Prostate gland (tissue), 2 donors: ENCODE measurements at regions not wholly inside any gene's neighbourhood (a gene's known extent, or its start where the extent isn't known, plus 50 kb on each side); places are given as distances from the start of the nearest gene placed in this dataset.

Experiments used
- DNase-seq: peaks from one replicate; pipeline ENCODE4 v3.0.0-alpha.2; 2019; ENCODE audit warnings: low spot score
- H3K27ac ChIP-seq, 2 donors: fragments of 200-600 bp; sonication (generic); 2 replicates each; pipeline ENCODE4 v1.5.1; 2017 to 2019
- H3K27me3 ChIP-seq: fragments of 200-600 bp; sonication (generic); replicated peaks from 2 replicates; pipeline ENCODE4 v1.5.1; 2019; ENCODE audit not compliant: insufficient read depth
- H3K36me3 ChIP-seq, 2 donors: fragments of 200-600 bp; sonication (generic); 1 replicate in 1 of 2; 2 replicates in 1 of 2; pipeline versions ENCODE4 v1.5.1 to v1.8.1; 2017 to 2019
- H3K4me1 ChIP-seq: fragments of 200-600 bp; sonication (generic); replicated peaks from 2 replicates; pipeline ENCODE4 v1.5.1; 2019
- H3K4me3 ChIP-seq, 2 donors: fragments of 200-600 bp; sonication (generic); 2 replicates each; pipeline ENCODE4 v1.5.1; 2017 to 2019
- H3K9me3 ChIP-seq: fragments of 200-600 bp; sonication (generic); 2 replicates; pipeline ENCODE4 v1.5.1; 2017
- POLR2A ChIP-seq: fragments of 450-650 bp; IDR thresholded peaks from one replicate; pipeline ENCODE4 v1.6.1; 2016; ENCODE audit warnings: antibody characterized with exemption, mild to moderate bottlenecking
- POLR2AphosphoS5 ChIP-seq: sonication (generic); formaldehyde crosslinking; IDR thresholded peaks from one replicate; pipeline ENCODE4 v1.6.1; 2017; ENCODE audit warnings: antibody characterized with exemption
- WGBS: methylation state at CpG from one replicate; pipeline ENCODE4 v1.1.5; 2018; 5-methylcytosine and 5-hydroxymethylcytosine counted together
- intact Hi-C: fragments of 100-400 bp; cut with DNase I; formaldehyde crosslinking; loops from one replicate; pipeline ENCODE4 v1.14.2; 2022
- TF ChIP-seq, protein P1 (sequence below), 4 experiments: fragments of 200-600 bp in 2 of 4; fragments of 450-650 bp in 2 of 4; sonication (generic) in 2 of 4; IDR thresholded peaks; 1 replicate in 3 of 4; 2 replicates in 1 of 4; pipeline ENCODE4 v1.5.1; 2016 to 2019; ENCODE audit warnings: antibody characterized with exemption in 4 of 4, mild to moderate bottlenecking in 2 of 4, moderate library complexity in 2 of 4

DNA sequence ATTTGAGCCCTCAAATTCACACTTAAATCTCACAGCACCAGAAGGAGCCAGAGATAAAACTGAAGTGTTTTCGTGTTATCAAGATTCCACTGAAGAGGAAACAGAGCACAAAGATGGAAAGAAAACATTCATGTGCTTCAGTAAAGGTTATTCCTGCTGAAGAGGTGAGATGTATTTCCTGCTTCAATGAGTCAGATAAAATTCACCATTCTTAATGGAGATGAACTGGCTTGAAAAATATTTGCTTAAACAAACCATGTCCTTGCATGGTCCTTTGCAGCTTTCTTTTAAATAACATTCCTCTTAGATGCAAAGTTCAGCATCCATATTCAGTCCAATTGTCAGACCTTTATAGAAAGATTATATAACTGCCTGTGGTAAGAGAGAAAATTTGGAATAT lies 294.2 kb downstream of the IPMK start:
- H3K4me3 ChIP-seq, result no peak overlapping the region
- TF ChIP-seq POLR2A, result no peak
- no peak for TF ChIP-seq POLR2AphosphoS5
- TF ChIP-seq, protein P1, sequence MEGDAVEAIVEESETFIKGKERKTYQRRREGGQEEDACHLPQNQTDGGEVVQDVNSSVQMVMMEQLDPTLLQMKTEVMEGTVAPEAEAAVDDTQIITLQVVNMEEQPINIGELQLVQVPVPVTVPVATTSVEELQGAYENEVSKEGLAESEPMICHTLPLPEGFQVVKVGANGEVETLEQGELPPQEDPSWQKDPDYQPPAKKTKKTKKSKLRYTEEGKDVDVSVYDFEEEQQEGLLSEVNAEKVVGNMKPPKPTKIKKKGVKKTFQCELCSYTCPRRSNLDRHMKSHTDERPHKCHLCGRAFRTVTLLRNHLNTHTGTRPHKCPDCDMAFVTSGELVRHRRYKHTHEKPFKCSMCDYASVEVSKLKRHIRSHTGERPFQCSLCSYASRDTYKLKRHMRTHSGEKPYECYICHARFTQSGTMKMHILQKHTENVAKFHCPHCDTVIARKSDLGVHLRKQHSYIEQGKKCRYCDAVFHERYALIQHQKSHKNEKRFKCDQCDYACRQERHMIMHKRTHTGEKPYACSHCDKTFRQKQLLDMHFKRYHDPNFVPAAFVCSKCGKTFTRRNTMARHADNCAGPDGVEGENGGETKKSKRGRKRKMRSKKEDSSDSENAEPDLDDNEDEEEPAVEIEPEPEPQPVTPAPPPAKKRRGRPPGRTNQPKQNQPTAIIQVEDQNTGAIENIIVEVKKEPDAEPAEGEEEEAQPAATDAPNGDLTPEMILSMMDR (IDR thresholded peaks at IDR 0.05), result no peak

DNA sequence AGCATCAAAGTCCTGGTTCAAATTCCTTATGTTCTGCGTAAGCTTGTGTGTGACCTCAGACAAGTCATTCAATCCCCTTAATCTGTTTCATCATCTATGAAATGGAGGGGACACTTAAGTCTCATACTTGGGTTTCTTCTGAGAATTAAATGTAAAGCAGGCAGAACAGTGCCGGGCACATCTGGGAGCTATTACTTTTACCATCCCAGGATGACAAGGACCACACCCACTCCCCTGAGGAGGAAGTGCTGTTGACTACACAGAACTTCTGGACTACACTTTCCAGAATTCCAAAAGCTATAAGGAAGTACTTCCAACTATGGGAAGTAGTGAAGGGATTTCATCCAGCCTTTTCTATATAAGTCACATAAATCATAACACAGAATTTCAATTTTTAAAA lies 294.9 kb downstream of the IPMK start:
- intact Hi-C loops, result no loop called here
- WGBS, result 89% methylated on average over 2 of the region's 2 CpGs

More for the DNA sequence above, 294.2 kb downstream of the IPMK start:
- H3K9me3 ChIP-seq, result no peaks in the 10 kb centered on the region
- H3K27me3 ChIP-seq, result no peaks in the 10 kb centered on the region
- WGBS, result 66% methylated on average over 1 of the region's 1 CpG
- DNase-seq, result no peak
- intact Hi-C loops, result no loop called here
- H3K27ac ChIP-seq, result no peak overlapping the region
- no peaks in the 10 kb centered on the region for H3K36me3 ChIP-seq
- H3K4me1 ChIP-seq, result no peaks in the 10 kb centered on the region

DNA sequence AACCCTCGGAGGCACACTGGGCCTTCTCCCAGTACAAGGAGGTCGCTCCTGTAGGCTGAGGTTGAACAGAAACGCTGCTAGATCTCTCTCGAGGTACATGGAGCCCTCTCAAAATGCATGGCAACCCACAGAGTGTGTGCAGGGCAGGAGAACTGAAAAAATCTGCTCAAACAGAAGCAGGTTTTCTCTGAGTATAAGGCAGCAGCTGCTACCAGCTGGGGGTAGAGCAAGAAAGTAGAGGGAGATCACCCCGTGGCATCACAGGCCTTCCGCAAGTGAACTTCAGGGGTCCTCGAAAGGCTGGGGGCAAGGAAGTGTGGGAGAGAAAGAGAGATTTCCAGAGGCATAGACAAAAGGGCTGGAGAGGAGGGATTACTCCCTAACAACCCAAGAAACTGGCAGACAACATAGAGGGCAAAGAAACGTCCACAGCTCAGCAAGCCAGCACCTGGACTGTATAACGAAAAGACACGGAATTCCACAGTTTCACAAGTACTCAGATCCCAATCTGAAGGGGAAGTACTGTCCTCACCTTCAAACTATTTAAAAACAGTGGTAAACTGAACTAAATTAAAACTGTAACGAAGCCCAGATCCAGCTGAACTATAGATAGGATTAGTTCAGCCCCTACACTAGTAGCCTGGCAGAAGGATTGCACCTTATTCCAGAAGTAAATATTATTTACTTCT lies 299.2 kb downstream of the IPMK start:
- no peaks in the 10 kb centered on the region for H3K36me3 ChIP-seq
- no peaks in the 10 kb centered on the region for H3K27me3 ChIP-seq
- H3K4me3 ChIP-seq, result no peak overlapping the region
- no peak for DNase-seq
- H3K27ac ChIP-seq, result no peak overlapping the region
- H3K4me1 ChIP-seq, result no peaks in the 10 kb centered on the region
- 73% methylated on average over 11 of the region's 11 CpGs for WGBS
- H3K9me3 ChIP-seq, result no peaks in the 10 kb centered on the region
- TF ChIP-seq POLR2AphosphoS5 (no peak), POLR2A (no peak)
- TF ChIP-seq, protein P1 (IDR thresholded peaks at IDR 0.05), result no peak
- intact Hi-C loops, result no loop called here

More for the DNA sequence above, 294.9 kb downstream of the IPMK start:
- Histone ChIP-seq H3K4me1 (no peaks in the 10 kb centered on the region), H3K27me3 (no peaks in the 10 kb centered on the region), H3K27ac (no peak overlapping the region), H3K4me3 (no peak overlapping the region), H3K36me3 (no peaks in the 10 kb centered on the region), H3K9me3 (no peaks in the 10 kb centered on the region)
- TF ChIP-seq POLR2A, result no peak
- TF ChIP-seq, protein P1 (IDR thresholded peaks at IDR 0.05), result no peak
- TF ChIP-seq POLR2AphosphoS5, result no peak
- no peak for DNase-seq

DNA sequence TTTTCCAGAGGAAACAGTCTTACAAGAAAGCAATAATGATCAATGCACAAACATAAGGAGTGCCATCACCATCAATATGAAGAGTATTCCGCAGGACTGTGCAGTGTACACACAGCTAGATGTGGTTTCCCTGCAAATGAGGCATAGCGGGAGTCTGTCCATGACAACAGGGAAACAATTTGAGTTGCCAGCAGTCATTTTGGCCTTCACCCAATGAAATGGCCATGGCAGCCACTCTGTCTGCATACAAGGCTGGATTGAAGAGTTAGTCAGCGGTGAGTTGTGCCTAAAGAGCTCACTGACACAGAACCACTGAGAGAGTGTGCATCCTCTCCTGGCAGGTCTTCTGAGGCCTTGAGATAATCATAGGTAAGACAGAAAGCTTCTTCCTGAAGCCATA lies 303.3 kb downstream of the IPMK start:
- H3K4me3 ChIP-seq, result no peak overlapping the region
- intact Hi-C loops, result no loop called here
- H3K27me3 ChIP-seq, result no peaks in the 10 kb centered on the region
- DNase-seq, result no peak
- H3K27ac ChIP-seq, result no peak overlapping the region
- TF ChIP-seq, protein P1 (IDR thresholded peaks at IDR 0.05), result no peak
- TF ChIP-seq POLR2A, result no peak
- TF ChIP-seq POLR2AphosphoS5, result no peak
- H3K36me3 ChIP-seq, result no peaks in the 10 kb centered on the region
- 84% methylated on average over 3 of the region's 3 CpGs for WGBS
- no peaks in the 10 kb centered on the region for H3K4me1 ChIP-seq
- no peaks in the 10 kb centered on the region for H3K9me3 ChIP-seq

DNA sequence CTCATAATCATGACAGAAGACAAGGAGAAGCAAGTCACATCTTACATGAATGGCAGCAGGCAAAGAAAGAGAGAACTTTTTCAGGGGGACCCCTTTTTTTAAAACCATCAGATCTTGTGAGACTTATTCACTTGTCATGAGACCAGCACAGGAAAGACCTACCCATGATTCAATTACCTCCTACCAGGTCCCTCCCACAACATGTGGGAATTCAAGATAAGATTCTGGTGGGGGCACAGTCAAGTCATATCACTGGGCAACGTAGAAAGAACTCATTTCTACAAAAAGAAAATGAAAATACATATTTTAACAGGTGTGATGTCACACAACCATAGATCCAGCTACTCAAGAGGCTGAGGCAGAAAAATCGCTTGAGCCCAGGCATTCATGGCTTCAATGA lies 304.1 kb downstream of the IPMK start:
- no peaks in the 10 kb centered on the region for H3K27me3 ChIP-seq
- intact Hi-C loops, result no loop called here
- H3K27ac ChIP-seq, result no peak overlapping the region
- H3K4me1 ChIP-seq, result no peaks in the 10 kb centered on the region
- WGBS, result 77% methylated on average over 2 of the region's 2 CpGs
- TF ChIP-seq POLR2A, result no peak
- TF ChIP-seq, protein P1 (IDR thresholded peaks at IDR 0.05), result no peak
- TF ChIP-seq POLR2AphosphoS5, result no peak
- no peaks in the 10 kb centered on the region for H3K9me3 ChIP-seq
- no peak overlapping the region for H3K4me3 ChIP-seq
- no peak for DNase-seq
- no peaks in the 10 kb centered on the region for H3K36me3 ChIP-seq
